GM18517 (cell line): ENCODE measurements at regions not wholly inside any gene's neighbourhood (a gene's known extent, or its start where the extent isn't known, plus 50 kb on each side); places are given as distances from the start of the nearest gene placed in this dataset.
"Not testable (repeated sequence)": the region's sequence is repeated elsewhere in the genome, so short reads cannot be mapped to it uniquely, and the experiment has no call there.

ENCODE experiments used
- ATAC-seq: cut with Tn5 transposase; IDR thresholded peaks from one replicate; pipeline ENCODE4 v1.9.1; 2021; ENCODE audit warnings: mild to moderate bottlenecking, moderate library complexity; ENCODE audit not compliant: unreplicated experiment

- ATAC-seq: not testable (repeated sequence)
Measured at GRCh38 chr17:15802917-15803316, 70.8 kb downstream of the TBC1D26 start.

GRCh38 chr17:15806825-15807224 is 74.7 kb downstream of the TBC1D26 start:
- not testable (repeated sequence) for ATAC-seq

- ATAC-seq: not testable (repeated sequence)
Measured at GRCh38 chr17:15813388-15813787, 81.3 kb downstream of the TBC1D26 start.

- ATAC-seq: not testable (repeated sequence)
Measured at GRCh38 chr17:15814003-15814402, 81.9 kb downstream of the TBC1D26 start.

GRCh38 chr17:15817861-15818260 is 85.8 kb downstream of the TBC1D26 start:
- ATAC-seq: not testable (repeated sequence)

- ATAC-seq: not testable (repeated sequence)
Measured at GRCh38 chr17:15822280-15822679, 90.2 kb downstream of the TBC1D26 start.

GRCh38 chr17:15828727-15829314 is 96.7 kb downstream of the TBC1D26 start:
- peak; percentile 43 for ATAC-seq

GRCh38 chr17:15830221-15830620 is 98.1 kb downstream of the TBC1D26 start:
- ATAC-seq: not testable (repeated sequence)

- peak; percentile 94 for ATAC-seq
Measured at GRCh38 chr17:15831182-15831581, 99.1 kb downstream of the TBC1D26 start.

- ATAC-seq: not testable (repeated sequence)
Measured at GRCh38 chr17:15832921-15833480, 100.9 kb downstream of the TBC1D26 start.

- ATAC-seq: not testable (repeated sequence)
Measured at GRCh38 chr17:15833890-15834289, 101.8 kb downstream of the TBC1D26 start.

GRCh38 chr17:15835481-15835880 is 103.4 kb downstream of the TBC1D26 start:
- not testable (repeated sequence) for ATAC-seq

GRCh38 chr17:15836249-15836982 is 104.3 kb downstream of the TBC1D26 start:
- not testable (repeated sequence) for ATAC-seq

- not testable (repeated sequence) for ATAC-seq
Measured at GRCh38 chr17:15836991-15837390, 104.9 kb downstream of the TBC1D26 start.

GRCh38 chr17:15847447-15848229 is 97.3 kb upstream of the ADORA2B start:
- ATAC-seq: not testable (repeated sequence)

- not testable (repeated sequence) for ATAC-seq
Measured at GRCh38 chr17:15849054-15849453, 95.9 kb upstream of the ADORA2B start.

GRCh38 chr17:15850071-15850470 is 94.9 kb upstream of the ADORA2B start:
- not testable (repeated sequence) for ATAC-seq

- not testable (repeated sequence) for ATAC-seq
Measured at GRCh38 chr17:15850687-15851086, 94.2 kb upstream of the ADORA2B start.

GRCh38 chr17:15852863-15853262 is 92.1 kb upstream of the ADORA2B start:
- ATAC-seq: peak; percentile 67

- ATAC-seq: not testable (repeated sequence)
Measured at GRCh38 chr17:15856191-15856590, 88.7 kb upstream of the ADORA2B start.

- ATAC-seq: not testable (repeated sequence)
Measured at GRCh38 chr17:15856745-15857144, 88.2 kb upstream of the ADORA2B start.
